HG02852 (cell line): ENCODE measurements at regions not wholly inside any gene's neighbourhood (a gene's known extent, or its start where the extent isn't known, plus 50 kb on each side); places are given as distances from the start of the nearest gene placed in this dataset.

Source experiments
- ATAC-seq: cut with Tn5 transposase; IDR thresholded peaks from one replicate; pipeline ENCODE4 v1.9.1; 2021; ENCODE audit warnings: mild to moderate bottlenecking, moderate library complexity; ENCODE audit not compliant: unreplicated experiment

GRCh38 chr9:81532251-81532650 lies 157.1 kb downstream of the TLE1 start:
- ATAC-seq, result no peak

- no peak for ATAC-seq
These were observed 157.8 kb downstream of the TLE1 start for GRCh38 chr9:81531511-81531910.

- ATAC-seq, result no peak
These were observed 158.5 kb downstream of the TLE1 start for GRCh38 chr9:81530846-81531245.

GRCh38 chr9:81530310-81530810 lies 159.0 kb downstream of the TLE1 start:
- peak; percentile 73 for ATAC-seq

- no peak for ATAC-seq
These were observed 159.7 kb downstream of the TLE1 start for GRCh38 chr9:81529556-81530193.

GRCh38 chr9:81526587-81526986 lies 162.8 kb downstream of the TLE1 start:
- no peak for ATAC-seq

GRCh38 chr9:81522716-81523551 lies 166.4 kb downstream of the TLE1 start:
- ATAC-seq, result peak; percentile 88

- ATAC-seq, result no peak
These were observed 167.5 kb downstream of the TLE1 start for GRCh38 chr9:81521892-81522291.

- no peak for ATAC-seq
These were observed 169.4 kb downstream of the TLE1 start for GRCh38 chr9:81519816-81520495.

- ATAC-seq, result no peak
These were observed 171.4 kb downstream of the TLE1 start for GRCh38 chr9:81517954-81518353.

GRCh38 chr9:81513059-81513458 lies 176.3 kb downstream of the TLE1 start:
- ATAC-seq, result no peak

GRCh38 chr9:81512641-81513040 lies 176.7 kb downstream of the TLE1 start:
- no peak for ATAC-seq

GRCh38 chr9:81508476-81508875 lies 180.9 kb downstream of the TLE1 start:
- ATAC-seq, result no peak

GRCh38 chr9:81506941-81507864 lies 182.1 kb downstream of the TLE1 start:
- no peak for ATAC-seq

GRCh38 chr9:81499594-81499993 lies 189.8 kb downstream of the TLE1 start:
- ATAC-seq, result no peak

GRCh38 chr9:81499021-81499454 lies 190.3 kb downstream of the TLE1 start:
- no peak for ATAC-seq

GRCh38 chr9:81498576-81498975 lies 190.8 kb downstream of the TLE1 start:
- no peak for ATAC-seq

GRCh38 chr9:81497091-81497490 lies 192.3 kb downstream of the TLE1 start:
- no peak for ATAC-seq

- no peak for ATAC-seq
These were observed 196.5 kb downstream of the TLE1 start for GRCh38 chr9:81492710-81493447.
